ENCODE measurements at regions not wholly inside any gene's neighbourhood (a gene's known extent, or its start where the extent isn't known, plus 50 kb on each side); places are given as distances from the start of the nearest gene placed in this dataset.

- no peak for FAIRE-seq
- POLR2A ChIA-PET (ENCODE audit: partially characterized antibody) = no interaction called here
- WGBS, 2 experiments (ENCODE audit: extremely low coverage in 1 of 2, insufficient coverage in 1 of 2, insufficient read length in 1 of 2, insufficient replicate concordance in 2 of 2, low coverage in 1 of 2, low lambda C conversion rate in 2 of 2, missing lambda C conversion rate in 1 of 2) = 76% methylated on average over 3 of the region's 3 CpGs; no CpG with 5 or more reads in 1 of the 2 experiments
Observed at GRCh38 chr9:38149647-38150046, 80.6 kb upstream of the SHB start.

More at GRCh38 chr9:38149647-38150046, 80.6 kb upstream of the SHB start:
- Histone ChIP-seq H3K27me3 (replicated peaks in 1 of 4; ENCODE audit: control insufficient read depth in 3 of 4, extremely low read depth in 1 of 4, insufficient read depth in 3 of 4, low read length in 3 of 4) (peaks cover 0 to 4% (median 0%) of the 10 kb centered on the region in 4 experiments; a peak in 1 of 7 replicates), H3K4me3 (ENCODE audit: extremely low read depth in 1 of 4, insufficient read depth in 2 of 4, low read depth in 3 of 4, low read length in 4 of 4) (no peak overlapping the region), H3K36me3 (ENCODE audit: control insufficient read depth in 2 of 4, insufficient read depth in 4 of 4, low read length in 3 of 4) (no peaks in the 10 kb centered on the region), H2BK20ac (ENCODE audit: low read length) (no peak overlapping the region), H3K23ac (ENCODE audit: insufficient read length) (no peak overlapping the region), H3K4ac (replicated peaks; ENCODE audit: insufficient read length, low read depth, low read length) (no peak overlapping the region), H4K5ac (ENCODE audit: insufficient read length, low read depth, low read length) (no peak overlapping the region), H3K56ac (replicated peaks; ENCODE audit: insufficient read length, low read depth, low read length) (no peak overlapping the region), H3K4me1 (replicated peaks in 1 of 4; ENCODE audit: control insufficient read depth in 3 of 4, insufficient read depth in 4 of 4, low read length in 3 of 4) (peaks cover 0 to 6% (median 3%) of the 10 kb centered on the region in 4 experiments; a peak in 2 of 7 replicates), H4K8ac (ENCODE audit: extremely low read depth, insufficient read depth, low read length) (no peak overlapping the region), H2BK120ac (replicated peaks; ENCODE audit: low read depth, low read length) (no peak overlapping the region), H4K20me1 (replicated peaks in 1 of 2; ENCODE audit: control insufficient read depth in 1 of 2, insufficient read depth in 2 of 2, low read length in 2 of 2) (peaks cover 0 to 3% of the 10 kb centered on the region in 2 experiments), H2BK5ac (ENCODE audit: low read depth, low read length) (no peak overlapping the region), H3K27ac (ENCODE audit: low read depth, low read length) (no peak overlapping the region), H3K23me2 (ENCODE audit: low read depth, low read length) (no peaks in the 10 kb centered on the region), H2AFZ (ENCODE audit: low read length) (no peak overlapping the region), H3K4me2 (ENCODE audit: insufficient read depth in 1 of 2, low read depth in 2 of 2, low read length in 2 of 2) (no peak overlapping the region), H2BK12ac (ENCODE audit: low read depth, low read length) (no peak overlapping the region), H3K18ac (ENCODE audit: extremely low read depth, low read length) (no peak overlapping the region), H3K9ac (replicated peaks in 1 of 4; ENCODE audit: extremely low read depth in 1 of 4, low read depth in 3 of 4, low read length in 3 of 4) (no peak overlapping the region), H2AK5ac (ENCODE audit: low read depth, low read length) (no peak overlapping the region), H4K91ac (replicated peaks; ENCODE audit: insufficient read length, low read length) (no peak overlapping the region), H3K9me3 (ENCODE audit: insufficient read depth in 2 of 2, low read depth in 1 of 2, low read length in 1 of 2) (no peaks in the 10 kb centered on the region), H2BK15ac (ENCODE audit: low read length) (no peak overlapping the region), H3K14ac (ENCODE audit: insufficient read length) (no peak overlapping the region), H3K79me2 (ENCODE audit: control insufficient read depth in 1 of 2, insufficient read depth in 2 of 2, low read length in 2 of 2) (no peaks in the 10 kb centered on the region), H3K79me1 (ENCODE audit: low read depth, low read length) (no peaks in the 10 kb centered on the region)
- CTCF ChIA-PET (ENCODE audit: partially characterized antibody) = interaction anchor here (0.7 to 2.5 kb wide), 3 partner anchors 10 to 223 kb away, joined by 3 to 11 read pairs (median 8); no protein-coding TSS in a partner anchor
- no peak for TF ChIP-seq USF2 (IDR thresholded peaks at IDR 0.05; ENCODE audit: low read length)
- TF ChIP-seq GTF2F1 (IDR thresholded peaks at IDR 0.05; ENCODE audit: borderline replicate concordance, low read depth, low read length) = no peak
- TF ChIP-seq SAP30 (IDR thresholded peaks at IDR 0.05; ENCODE audit: insufficient read depth, insufficient replicate concordance, low read length) = no peak
- no peak for TF ChIP-seq NRF1 (IDR thresholded peaks at IDR 0.05; ENCODE audit: low read depth, low read length)
- no peak for TF ChIP-seq PHF8 (conservative IDR thresholded peaks at IDR 0.05; ENCODE audit: low read depth, low read length)
- TF ChIP-seq SP1 (IDR thresholded peaks at IDR 0.05; ENCODE audit: low read depth, low read length) = no peak
- no peak for TF ChIP-seq TBP (IDR thresholded peaks at IDR 0.05; ENCODE audit: low read depth, low read length)
- no peak for DNase-seq (ENCODE audit: low read depth in 1 of 2, low spot score in 2 of 2)

Data from H1 (cell line).